GM23338 (cell line): ENCODE measurements at regions not wholly inside any gene's neighbourhood (a gene's known extent, or its start where the extent isn't known, plus 50 kb on each side); places are given as distances from the start of the nearest gene placed in this dataset.

ENCODE experiments used
- CTCF ChIP-seq, 2 experiments: fragments of 200-600 bp in 1 of 2; sonication (generic) in 1 of 2; conservative IDR thresholded peaks; 2 replicates each; pipeline versions ENCODE4 v1.5.1 to v1.6.1; 2016 to 2017; ENCODE audit warnings: antibody characterized with exemption in 2 of 2, low read depth in 2 of 2, mild to moderate bottlenecking in 2 of 2, moderate library complexity in 1 of 2
- EZH2 ChIP-seq: fragments of 200-600 bp; sonication (generic); IDR thresholded peaks from one replicate; pipeline ENCODE4 v1.8.0; 2017; ENCODE audit warnings: antibody characterized with exemption, mild to moderate bottlenecking, low read depth; ENCODE audit not compliant: unreplicated experiment
- EZH2phosphoT487 ChIP-seq: fragments of 200-600 bp; sonication (generic); IDR thresholded peaks from one replicate; pipeline ENCODE4 v1.8.1; 2018; ENCODE audit warnings: antibody characterized with exemption; ENCODE audit not compliant: unreplicated experiment
- JUNB ChIP-seq: IDR thresholded peaks from one replicate; pipeline ENCODE4 v1.6.1; 2016; ENCODE audit warnings: antibody characterized with exemption; ENCODE audit not compliant: unreplicated experiment
- POLR2AphosphoS5 ChIP-seq: IDR thresholded peaks from 2 replicates; pipeline ENCODE4 v1.6.1; 2016; ENCODE audit warnings: antibody characterized with exemption, low read depth
- STAT1 ChIP-seq: IDR thresholded peaks from one replicate; pipeline ENCODE4 v1.6.1; 2016; ENCODE audit warnings: antibody characterized with exemption; ENCODE audit not compliant: unreplicated experiment
- ZNF462 ChIP-seq: fragments of 250-450 bp; sonication (Bioruptor Pico); IDR thresholded peaks from 2 replicates; pipeline ENCODE4 v1.5.0; 2020; ENCODE audit warnings: mild to moderate bottlenecking, moderate library complexity
- TF ChIP-seq, protein P1 (sequence below): IDR thresholded peaks from one replicate; pipeline ENCODE4 v1.6.1; 2018; ENCODE audit warnings: antibody characterized with exemption; ENCODE audit not compliant: unreplicated experiment

DNA sequence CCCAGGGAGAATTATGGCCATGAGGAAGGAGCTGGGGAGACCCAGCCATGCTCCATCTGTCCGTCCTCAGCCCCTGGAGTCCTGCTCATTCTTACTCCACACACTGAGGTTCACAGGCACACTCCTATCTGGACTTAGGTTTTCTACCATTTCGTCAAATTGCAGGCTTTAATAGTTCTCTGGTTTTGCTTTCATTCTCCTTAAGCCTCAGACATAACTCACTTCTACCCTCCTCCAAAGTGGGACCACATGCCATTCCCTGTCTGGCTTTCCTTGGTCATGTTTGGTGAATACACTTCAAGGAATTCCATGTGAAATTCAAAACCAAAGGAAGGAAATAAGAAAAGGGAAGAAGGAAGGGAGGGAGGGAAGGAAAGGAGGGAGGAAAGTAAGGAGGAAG, 115.7 kb downstream of the CMPK2 start:
- TF ChIP-seq CTCF (conservative IDR thresholded peaks at IDR 0.05; ENCODE audit: low read depth in 2 of 2) (no peak), EZH2 (no peak), POLR2AphosphoS5 (no peak), EZH2phosphoT487 (no peak), ZNF462 (CRISPR knock-in tag) (no peak), STAT1 (no peak), JUNB (no peak)
- TF ChIP-seq, protein P1, sequence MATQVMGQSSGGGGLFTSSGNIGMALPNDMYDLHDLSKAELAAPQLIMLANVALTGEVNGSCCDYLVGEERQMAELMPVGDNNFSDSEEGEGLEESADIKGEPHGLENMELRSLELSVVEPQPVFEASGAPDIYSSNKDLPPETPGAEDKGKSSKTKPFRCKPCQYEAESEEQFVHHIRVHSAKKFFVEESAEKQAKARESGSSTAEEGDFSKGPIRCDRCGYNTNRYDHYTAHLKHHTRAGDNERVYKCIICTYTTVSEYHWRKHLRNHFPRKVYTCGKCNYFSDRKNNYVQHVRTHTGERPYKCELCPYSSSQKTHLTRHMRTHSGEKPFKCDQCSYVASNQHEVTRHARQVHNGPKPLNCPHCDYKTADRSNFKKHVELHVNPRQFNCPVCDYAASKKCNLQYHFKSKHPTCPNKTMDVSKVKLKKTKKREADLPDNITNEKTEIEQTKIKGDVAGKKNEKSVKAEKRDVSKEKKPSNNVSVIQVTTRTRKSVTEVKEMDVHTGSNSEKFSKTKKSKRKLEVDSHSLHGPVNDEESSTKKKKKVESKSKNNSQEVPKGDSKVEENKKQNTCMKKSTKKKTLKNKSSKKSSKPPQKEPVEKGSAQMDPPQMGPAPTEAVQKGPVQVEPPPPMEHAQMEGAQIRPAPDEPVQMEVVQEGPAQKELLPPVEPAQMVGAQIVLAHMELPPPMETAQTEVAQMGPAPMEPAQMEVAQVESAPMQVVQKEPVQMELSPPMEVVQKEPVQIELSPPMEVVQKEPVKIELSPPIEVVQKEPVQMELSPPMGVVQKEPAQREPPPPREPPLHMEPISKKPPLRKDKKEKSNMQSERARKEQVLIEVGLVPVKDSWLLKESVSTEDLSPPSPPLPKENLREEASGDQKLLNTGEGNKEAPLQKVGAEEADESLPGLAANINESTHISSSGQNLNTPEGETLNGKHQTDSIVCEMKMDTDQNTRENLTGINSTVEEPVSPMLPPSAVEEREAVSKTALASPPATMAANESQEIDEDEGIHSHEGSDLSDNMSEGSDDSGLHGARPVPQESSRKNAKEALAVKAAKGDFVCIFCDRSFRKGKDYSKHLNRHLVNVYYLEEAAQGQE: no peak
